ENCODE measurements at regions not wholly inside any gene's neighbourhood (a gene's known extent, or its start where the extent isn't known, plus 50 kb on each side); places are given as distances from the start of the nearest gene placed in this dataset.
"Not testable (repeated sequence)": the region's sequence is repeated elsewhere in the genome, so short reads cannot be mapped to it uniquely, and the experiment has no call there.

GRCh38 chr9:87395804-87396479 lies 101.7 kb upstream of the DAPK1 start:
- no peaks in the 10 kb centered on the region for H3K9me3 ChIP-seq
- H3K4me1 ChIP-seq = no peaks in the 10 kb centered on the region
- intact Hi-C loops (cut with DNase I) = no loop called here
- no peaks in the 10 kb centered on the region for H3K27me3 ChIP-seq (ENCODE audit: low read depth)
- H3K36me3 ChIP-seq = no peaks in the 10 kb centered on the region
- no peak overlapping the region for H3K27ac ChIP-seq
- TF ChIP-seq CTCF (IDR thresholded peaks at IDR 0.05) = no peak
- peak; percentile 74 to 91 for ATAC-seq
- H3K4me3 ChIP-seq = no peak overlapping the region
- DNase-seq = no peak

GRCh38 chr9:87401681-87402080 lies 96.0 kb upstream of the DAPK1 start:
- no peak for TF ChIP-seq CTCF (IDR thresholded peaks at IDR 0.05)
- H3K27me3 ChIP-seq (ENCODE audit: low read depth) = no peaks in the 10 kb centered on the region
- no peak for DNase-seq
- no peaks in the 10 kb centered on the region for H3K36me3 ChIP-seq
- no peak overlapping the region for H3K4me3 ChIP-seq
- no peak overlapping the region for H3K27ac ChIP-seq
- H3K9me3 ChIP-seq = no peaks in the 10 kb centered on the region
- intact Hi-C loops (cut with DNase I) = no loop called here
- ATAC-seq = no peak
- H3K4me1 ChIP-seq = peaks cover 20% of the 10 kb centered on the region

GRCh38 chr9:87402537-87402936 lies 95.1 kb upstream of the DAPK1 start:
- Histone ChIP-seq H3K36me3 (no peaks in the 10 kb centered on the region), H3K9me3 (no peaks in the 10 kb centered on the region), H3K27me3 (ENCODE audit: low read depth) (no peaks in the 10 kb centered on the region), H3K4me3 (no peak overlapping the region), H3K27ac (no peak overlapping the region), H3K4me1 (peaks cover 21% of the 10 kb centered on the region)
- intact Hi-C loops (cut with DNase I) = no loop called here
- ATAC-seq (no peak), DNase-seq (no peak)
- no peak for TF ChIP-seq CTCF (IDR thresholded peaks at IDR 0.05)

- H3K4me3 ChIP-seq = no peak overlapping the region
- ATAC-seq = peak; percentile 75 to 82
- no peak for TF ChIP-seq CTCF (IDR thresholded peaks at IDR 0.05)
- H3K36me3 ChIP-seq = no peaks in the 10 kb centered on the region
- H3K27ac ChIP-seq = no peak overlapping the region
- peak; percentile 53 for DNase-seq
- intact Hi-C loops (cut with DNase I) = no loop called here
- H3K9me3 ChIP-seq = no peaks in the 10 kb centered on the region
- peaks cover 21% of the 10 kb centered on the region for H3K4me1 ChIP-seq
- no peaks in the 10 kb centered on the region for H3K27me3 ChIP-seq (ENCODE audit: low read depth)
Observed at GRCh38 chr9:87405677-87406542, 91.8 kb upstream of the DAPK1 start.

- H3K27ac ChIP-seq = no peak overlapping the region
- ATAC-seq = peak; percentile 48 to 70
Observed at GRCh38 chr9:87406543-87407166, 91.0 kb upstream of the DAPK1 start.

GRCh38 chr9:87410047-87411005 lies 87.3 kb upstream of the DAPK1 start:
- peaks cover 15% of the 10 kb centered on the region for H3K4me1 ChIP-seq
- ATAC-seq; H3K4me3 ChIP-seq; H3K36me3 ChIP-seq; intact Hi-C loops (cut with DNase I); H3K9me3 ChIP-seq; H3K27ac ChIP-seq; DNase-seq; H3K27me3 ChIP-seq (ENCODE audit: low read depth): not testable (repeated sequence)

More at GRCh38 chr9:87406543-87407166, 91.0 kb upstream of the DAPK1 start:
- Histone ChIP-seq H3K4me3 (no peak overlapping the region), H3K27me3 (ENCODE audit: low read depth) (no peaks in the 10 kb centered on the region), H3K36me3 (no peaks in the 10 kb centered on the region), H3K4me1 (peaks cover 21% of the 10 kb centered on the region), H3K9me3 (no peaks in the 10 kb centered on the region)
- no peak for DNase-seq
- intact Hi-C loops (cut with DNase I) = no loop called here
- no peak for TF ChIP-seq CTCF (IDR thresholded peaks at IDR 0.05)
